CD8-positive, alpha-beta memory T cell (primary cell): ENCODE measurements at regions not wholly inside any gene's neighbourhood (a gene's known extent, or its start where the extent isn't known, plus 50 kb on each side); places are given as distances from the start of the nearest gene placed in this dataset.
"Not testable (repeated sequence)": the region's sequence is repeated elsewhere in the genome, so short reads cannot be mapped to it uniquely, and the experiment has no call there.

Experiments
- CTCF ChIA-PET: fragments of 350-600 bp; sonication (Branson Sonifier 250); formaldehyde crosslinking; loops from one replicate; lab custom pipeline; 2021; ENCODE audit warnings: antibody characterized with exemption; lab: Charles Lee
- POLR2A ChIA-PET: fragments of 350-600 bp; sonication (Branson Sonifier 250); formaldehyde crosslinking; loops from one replicate; lab custom pipeline; 2021; ENCODE audit warnings: antibody characterized with exemption; lab: Charles Lee
- DNase-seq, 5 donors: peaks; one replicate each; pipeline versions ENCODE4 v3.0.0 to v3.0.0-alpha.2; 2020 to 2022; ENCODE audit warnings: mixed read lengths in 1 of 5
- H3K27ac ChIP-seq: one replicate; pipeline ENCODE4 v1.7.0; 2013; ENCODE audit warnings: low read depth, mild to moderate bottlenecking, low read length, moderate library complexity
- H3K27me3 ChIP-seq: 2 replicates; pipeline ENCODE4 v1.7.0; 2013; ENCODE audit warnings: low read length, mild to moderate bottlenecking; ENCODE audit not compliant: insufficient read depth, poor library complexity, severe bottlenecking
- H3K36me3 ChIP-seq: 2 replicates; pipeline ENCODE4 v1.7.0; 2013; ENCODE audit warnings: mild to moderate bottlenecking, low read length, moderate library complexity; ENCODE audit not compliant: insufficient read depth
- H3K4me1 ChIP-seq: 2 replicates; pipeline ENCODE4 v1.7.0; 2013; ENCODE audit warnings: mild to moderate bottlenecking, low read length, moderate library complexity; ENCODE audit not compliant: insufficient read depth
- H3K4me3 ChIP-seq: 2 replicates; pipeline ENCODE4 v1.7.0; 2013; ENCODE audit warnings: mild to moderate bottlenecking, low read length
- H3K9me3 ChIP-seq: 2 replicates; pipeline ENCODE4 v1.7.0; 2013; ENCODE audit warnings: mild to moderate bottlenecking, low read length
- H3K27ac Mint-ChIP-seq, 8 donors: one replicate each; pipeline ENCODE4 v1.8.0; 2020 to 2021; ENCODE audit warnings: mixed read lengths in 8 of 8, mild to moderate bottlenecking in 6 of 8, inconsistent platforms in 3 of 8, moderate library complexity in 3 of 8
- H3K27me3 Mint-ChIP-seq, 2 donors: one replicate each; pipeline ENCODE4 v1.8.0; 2020 to 2021; ENCODE audit warnings: mixed read lengths in 2 of 2, mild to moderate bottlenecking in 1 of 2, moderate library complexity in 1 of 2
- H3K36me3 Mint-ChIP-seq, 3 donors: one replicate each; pipeline ENCODE4 v1.8.0; 2020 to 2021; ENCODE audit warnings: mixed read lengths in 3 of 3, inconsistent platforms in 1 of 3, mild to moderate bottlenecking in 1 of 3
- H3K4me1 Mint-ChIP-seq, 3 donors: one replicate each; pipeline ENCODE4 v1.8.0; 2020 to 2021; ENCODE audit warnings: mixed read lengths in 3 of 3, inconsistent platforms in 1 of 3, mild to moderate bottlenecking in 1 of 3
- H3K4me3 Mint-ChIP-seq, 7 donors: one replicate each; pipeline ENCODE4 v1.8.0; 2020 to 2021; ENCODE audit warnings: mixed read lengths in 7 of 7, mild to moderate bottlenecking in 6 of 7, moderate library complexity in 4 of 7, inconsistent platforms in 2 of 7
- H3K9me3 Mint-ChIP-seq, 5 donors: one replicate each; pipeline ENCODE4 v1.8.0; 2020 to 2022; ENCODE audit warnings: mixed read lengths in 5 of 5, mild to moderate bottlenecking in 3 of 5, moderate library complexity in 2 of 5, inconsistent platforms in 1 of 5

DNA sequence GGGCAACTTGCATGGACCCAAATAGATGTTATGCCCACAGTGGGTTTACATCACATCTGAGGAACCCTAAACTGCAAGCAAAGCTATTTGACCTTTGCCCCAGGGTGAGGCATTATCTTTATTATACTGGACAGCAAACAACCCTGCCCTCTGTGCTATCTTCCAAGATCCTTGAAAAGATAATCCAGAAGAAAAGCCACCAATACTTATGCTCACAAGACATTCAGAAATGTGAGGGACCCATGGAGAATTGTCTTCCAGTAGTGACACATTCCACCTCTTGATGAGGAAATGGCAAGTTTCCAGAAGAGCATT, 53.0 kb upstream of the NDUFV2 start:
- peaks cover 0 to 2% (median 0%) of the 10 kb centered on the region in 3 donors for H3K4me1 Mint-ChIP-seq
- Histone ChIP-seq H3K27ac (no peak overlapping the region), H3K9me3 (no peaks in the 10 kb centered on the region), H3K4me3 (no peak overlapping the region), H3K27me3 (no peaks in the 10 kb centered on the region), H3K4me1 (no peaks in the 10 kb centered on the region), H3K36me3 (no peaks in the 10 kb centered on the region)
- H3K4me3 Mint-ChIP-seq: no peak overlapping the region
- peaks cover 0 to 26% (median 1%) of the 10 kb centered on the region in 3 donors for H3K36me3 Mint-ChIP-seq
- CTCF ChIA-PET: no interaction called here
- H3K27ac Mint-ChIP-seq: no peak overlapping the region
- H3K27me3 Mint-ChIP-seq: peaks cover 3 to 8% of the 10 kb centered on the region in 2 donors
- peaks cover 5 to 28% (median 13%) of the 10 kb centered on the region in 5 donors for H3K9me3 Mint-ChIP-seq
- POLR2A ChIA-PET: no interaction called here
- DNase-seq: no peak

DNA sequence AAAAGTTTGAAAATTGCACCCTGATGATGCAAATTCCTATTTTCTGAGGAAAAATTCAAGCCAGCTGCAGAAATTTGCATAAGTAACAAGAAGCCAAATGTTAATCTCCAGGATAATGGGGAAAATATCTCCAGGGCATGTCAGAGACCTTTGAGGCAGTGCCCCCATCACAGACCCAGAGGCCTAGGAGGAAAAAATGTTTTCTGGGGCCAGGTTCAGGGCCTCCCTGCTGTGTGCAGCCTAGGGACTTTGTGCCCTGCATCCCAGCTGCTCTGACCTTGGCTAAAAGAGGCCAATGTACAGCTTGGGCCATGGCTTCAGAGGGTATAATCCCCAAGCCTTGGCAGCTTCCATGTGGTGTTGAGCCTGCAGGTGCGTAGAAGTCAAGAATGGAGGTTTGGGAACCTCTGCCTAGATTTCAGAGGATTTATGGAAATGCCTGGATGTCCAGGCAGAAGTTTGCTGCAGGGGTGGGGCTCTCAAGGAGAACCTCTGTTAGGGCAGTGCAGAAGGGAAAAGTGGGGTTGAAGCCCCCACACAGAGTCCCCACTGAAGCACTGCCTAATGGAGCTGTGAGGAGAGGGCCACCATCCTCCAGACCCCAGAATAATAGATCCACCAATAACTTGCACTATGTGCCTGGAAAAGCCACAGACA, 51.7 kb upstream of the NDUFV2 start:
- H3K27ac Mint-ChIP-seq, H3K4me3 Mint-ChIP-seq, H3K36me3 ChIP-seq, POLR2A ChIA-PET, CTCF ChIA-PET, H3K4me1 ChIP-seq, H3K27ac ChIP-seq, H3K27me3 ChIP-seq, H3K27me3 Mint-ChIP-seq, H3K9me3 ChIP-seq, DNase-seq, H3K4me1 Mint-ChIP-seq, H3K4me3 ChIP-seq: not testable (repeated sequence)
- H3K9me3 Mint-ChIP-seq: peaks cover 5 to 28% (median 13%) of the 10 kb centered on the region in 5 donors
- peaks cover 0 to 26% (median 1%) of the 10 kb centered on the region in 3 donors for H3K36me3 Mint-ChIP-seq
